SK-N-SH (cell line): ENCODE measurements at regions not wholly inside any gene's neighbourhood (a gene's known extent, or its start where the extent isn't known, plus 50 kb on each side); places are given as distances from the start of the nearest gene placed in this dataset.

ENCODE experiments used
- CTCF ChIA-PET: fragments of 300-600, 350-600 bp; formaldehyde crosslinking; extraction: SDS; loops from one replicate; lab custom pipeline; 2021; lab: Yijun Ruan, JAX
- POLR2A ChIA-PET: fragments of 350-600 bp; sonication (Branson Sonifier 250); formaldehyde crosslinking; extraction: SDS; loops from one replicate; lab custom pipeline; 2020; ENCODE audit warnings: antibody characterized with exemption, inconsistent platforms; lab: Yijun Ruan, JAX
- DNase-seq: peaks from one replicate; pipeline ENCODE4 v3.0.0; 2012
- H2AFZ ChIP-seq: fragments of 200-600 bp; sonication (generic); 2 replicates; pipeline ENCODE4 v1.8.1; 2016; ENCODE audit warnings: antibody characterized with exemption, mild to moderate bottlenecking, low read depth
- H3F3A ChIP-seq: fragments of 200-600 bp; sonication (generic); replicated peaks from 2 replicates; pipeline ENCODE3; 2016; ENCODE audit warnings: antibody characterized with exemption, mild to moderate bottlenecking; ENCODE audit not compliant: insufficient read depth
- H3K27ac ChIP-seq, 2 experiments: fragments of 200-500 bp in 1 of 2; fragments of 200-600 bp in 1 of 2; sonication (Bioruptor generic) in 1 of 2; sonication (generic), shearing (Covaris generic) in 1 of 2; 2 replicates each; pipeline versions ENCODE4 v1.5.1 to v1.6.1; 2014 to 2016; ENCODE audit warnings: low read depth in 2 of 2, inconsistent platforms in 1 of 2, low read length in 1 of 2, mild to moderate bottlenecking in 1 of 2, mixed read lengths in 1 of 2
- H3K27me3 ChIP-seq: fragments of 200-600 bp; sonication (generic), shearing (Covaris generic); 2 replicates; pipeline ENCODE4 v1.6.1; 2016; ENCODE audit warnings: mixed run types; ENCODE audit not compliant: insufficient read depth
- H3K36me3 ChIP-seq, 2 experiments: fragments of 200-500 bp in 1 of 2; fragments of 200-600 bp in 1 of 2; sonication (Bioruptor generic) in 1 of 2; sonication (generic) in 1 of 2; replicated peaks in 1 of 2; 2 replicates each; pipeline versions ENCODE3 to v1.5.1; 2014 to 2016; ENCODE audit warnings: low read length in 1 of 2, mild to moderate bottlenecking in 1 of 2; ENCODE audit not compliant: insufficient read depth in 2 of 2, control insufficient read depth in 1 of 2
- H3K4me1 ChIP-seq, 2 experiments: fragments of 200-500 bp in 1 of 2; fragments of 200-600 bp in 1 of 2; sonication (Bioruptor generic) in 1 of 2; sonication (generic), shearing (Covaris generic) in 1 of 2; 2 replicates each; pipeline versions ENCODE4 v1.5.1 to v1.6.1; 2014 to 2016; ENCODE audit warnings: low read depth in 1 of 2, low read length in 1 of 2, mixed run types in 1 of 2; ENCODE audit not compliant: insufficient read depth in 2 of 2, control insufficient read depth in 1 of 2
- H3K4me2 ChIP-seq: fragments of 200-600 bp; sonication (generic), shearing (Covaris generic); 2 replicates; pipeline ENCODE4 v1.6.1; 2017; ENCODE audit warnings: mixed run types
- H3K4me3 ChIP-seq, 2 experiments: fragments of 200-500 bp in 1 of 2; fragments of 200-600 bp in 1 of 2; sonication (Bioruptor generic) in 1 of 2; sonication (generic), shearing (Covaris generic) in 1 of 2; 2 replicates each; pipeline versions ENCODE4 v1.5.1 to v1.8.1; 2014 to 2016; ENCODE audit warnings: low read depth in 2 of 2, inconsistent platforms in 1 of 2, low read length in 1 of 2, mild to moderate bottlenecking in 1 of 2, mixed read lengths in 1 of 2, moderate library complexity in 1 of 2
- H3K79me2 ChIP-seq: fragments of 200-600 bp; sonication (generic); 2 replicates; pipeline ENCODE4 v1.8.1; 2017; ENCODE audit warnings: mild to moderate bottlenecking; ENCODE audit not compliant: insufficient read depth
- H3K9ac ChIP-seq: fragments of 200-600 bp; sonication (generic); 2 replicates; pipeline ENCODE4 v1.6.1; 2017; ENCODE audit warnings: mixed run types
- H3K9me2 ChIP-seq: fragments of 200-600 bp; sonication (generic); 2 replicates; pipeline ENCODE4 v1.6.1; 2017; ENCODE audit warnings: mixed run types
- H3K9me3 ChIP-seq: fragments of 200-600 bp; sonication (generic); 2 replicates; pipeline ENCODE4 v1.6.1; 2017; ENCODE audit warnings: mixed run types, mild to moderate bottlenecking, moderate library complexity
- H4K20me1 ChIP-seq: fragments of 200-600 bp; sonication (generic); 2 replicates; pipeline ENCODE4 v1.6.1; 2017; ENCODE audit warnings: mild to moderate bottlenecking, mixed run types; ENCODE audit not compliant: insufficient read depth
- CTCF ChIP-seq: fragments of 200-600 bp; sonication (generic); IDR thresholded peaks from 2 replicates; pipeline ENCODE4 v1.6.1; 2017; ENCODE audit warnings: antibody characterized with exemption, mild to moderate bottlenecking, moderate library complexity
- EP300 ChIP-seq, 2 experiments: IDR thresholded peaks; 2 replicates each; pipeline versions ENCODE4 v1.4.0 to v1.6.1; 2012; ENCODE audit warnings: borderline replicate concordance in 1 of 2, low read depth in 1 of 2, low read length in 1 of 2
- EZH2phosphoT487 ChIP-seq: fragments of 200-600 bp; sonication (generic); IDR thresholded peaks from 2 replicates; pipeline ENCODE4 v1.6.1; 2017; ENCODE audit warnings: low read depth, mixed run types, mild to moderate bottlenecking, antibody characterized with exemption, moderate library complexity, borderline replicate concordance
- FOXM1 ChIP-seq: IDR thresholded peaks from 2 replicates; pipeline ENCODE4 v1.4.0; 2012; ENCODE audit warnings: low read depth, mild to moderate bottlenecking
- GABPA ChIP-seq: IDR thresholded peaks from 2 replicates; pipeline ENCODE4 v1.4.0; 2012; ENCODE audit warnings: low read depth, mild to moderate bottlenecking
- MAX ChIP-seq: IDR thresholded peaks from 2 replicates; pipeline ENCODE4 v1.4.0; 2012; ENCODE audit warnings: low read depth
- MEF2A ChIP-seq: IDR thresholded peaks from 2 replicates; pipeline ENCODE4 v1.4.0; 2012; ENCODE audit warnings: low read depth, borderline replicate concordance
- NFIC ChIP-seq: IDR thresholded peaks from 2 replicates; pipeline ENCODE4 v1.4.0; 2012; ENCODE audit warnings: borderline replicate concordance
- RAD21 ChIP-seq: IDR thresholded peaks from 2 replicates; pipeline ENCODE4 v1.6.1; 2012; ENCODE audit warnings: mild to moderate bottlenecking, low read length
- REST ChIP-seq: IDR thresholded peaks from 2 replicates; pipeline ENCODE4 v1.6.1; 2012; ENCODE audit warnings: mild to moderate bottlenecking, low read depth, low read length, moderate library complexity
- RFX5 ChIP-seq: IDR thresholded peaks from 2 replicates; pipeline ENCODE4 v1.6.1; 2012; ENCODE audit warnings: mild to moderate bottlenecking, improper control_type of control experiment, low read length
- SIN3A ChIP-seq: IDR thresholded peaks from 2 replicates; pipeline ENCODE4 v1.6.1; 2012; ENCODE audit warnings: low read depth, mild to moderate bottlenecking, low read length, moderate library complexity, borderline replicate concordance
- SMC3 ChIP-seq: IDR thresholded peaks from 2 replicates; pipeline ENCODE4 v1.6.1; 2012; ENCODE audit warnings: low read depth, low read length, improper control_type of control experiment
- TAF1 ChIP-seq: IDR thresholded peaks from 2 replicates; pipeline ENCODE4 v1.6.1; 2012; ENCODE audit warnings: low read depth, mild to moderate bottlenecking, low read length, moderate library complexity, borderline replicate concordance
- USF1 ChIP-seq: IDR thresholded peaks from 2 replicates; pipeline ENCODE4 v1.4.0; 2012; ENCODE audit warnings: low read depth, borderline replicate concordance
- YY1 ChIP-seq: IDR thresholded peaks from 2 replicates; pipeline ENCODE4 v1.4.0; 2012; ENCODE audit warnings: low read depth, mild to moderate bottlenecking
- ZBTB33 ChIP-seq: IDR thresholded peaks from 2 replicates; pipeline ENCODE4 v1.4.0; 2012; ENCODE audit warnings: low read depth, borderline replicate concordance
- WGBS: methylation state at CpG from one replicate; pipeline ENCODE4 v1.1.6; 2017; ENCODE audit warnings: low lambda C conversion rate; 5-methylcytosine and 5-hydroxymethylcytosine counted together

- Histone ChIP-seq H3K79me2 (no peaks in the 10 kb centered on the region), H4K20me1 (no peaks in the 10 kb centered on the region), H3K27me3 (no peaks in the 10 kb centered on the region)
- 42% methylated on average over 1 of the region's 1 CpG for WGBS
- POLR2A ChIA-PET = no interaction called here
- no peak for TF ChIP-seq YY1
- no peak for TF ChIP-seq FOXM1
- TF ChIP-seq SMC3 = no peak
- TF ChIP-seq RFX5 = no peak
- TF ChIP-seq GABPA = no peak
- TF ChIP-seq NFIC = no peak
- TF ChIP-seq SIN3A = no peak
- no peak for TF ChIP-seq EZH2phosphoT487
- TF ChIP-seq, all 33 proteins: peak for 0
- no peak for DNase-seq
- Histone ChIP-seq H3K9me2 (no peaks in the 10 kb centered on the region), H3K4me3 (no peak overlapping the region), H3F3A (no peaks in the 10 kb centered on the region), H2AFZ (no peak overlapping the region), H3K36me3 (no peaks in the 10 kb centered on the region), H3K4me2 (no peak overlapping the region), H3K27ac (no peak overlapping the region), H3K4me1 (peaks cover 6 to 15% of the 10 kb centered on the region in 2 experiments; a peak in 2 of 4 replicates), H3K9me3 (no peaks in the 10 kb centered on the region), H3K9ac (no peak overlapping the region)
- CTCF ChIA-PET = interaction anchor here (0.9 to 1.3 kb wide), 4 partner anchors 12 to 278 kb away, joined by 3 to 4 read pairs (median 4); no protein-coding TSS in a partner anchor
Observed at GRCh38 chr12:42761086-42761485, 171.5 kb upstream of the PRICKLE1 start.

GRCh38 chr12:42760550-42760949 is 171.0 kb upstream of the PRICKLE1 start:
- POLR2A ChIA-PET = no interaction called here
- DNase-seq = no peak
- TF ChIP-seq YY1 = no peak
- no peak for TF ChIP-seq EP300 (IDR thresholded peaks at IDR 0.05; ENCODE audit: borderline replicate concordance in 1 of 2, low read depth in 1 of 2, low read length in 1 of 2)
- TF ChIP-seq ZBTB33 = no peak
- TF ChIP-seq SIN3A = no peak
- no peak for TF ChIP-seq USF1
- TF ChIP-seq EZH2phosphoT487 = no peak
- no peak for TF ChIP-seq RAD21
- TF ChIP-seq MEF2A = no peak
- no peak for TF ChIP-seq CTCF
- TF ChIP-seq TAF1 = no peak
- TF ChIP-seq REST = no peak
- TF ChIP-seq NFIC = no peak
- no peak for TF ChIP-seq MAX
- no peak for TF ChIP-seq GABPA

More at GRCh38 chr12:42760550-42760949, 171.0 kb upstream of the PRICKLE1 start:
- no peak overlapping the region for H3K9ac ChIP-seq
- no peaks in the 10 kb centered on the region for H3K9me3 ChIP-seq
- no peaks in the 10 kb centered on the region for H3K79me2 ChIP-seq
- no peaks in the 10 kb centered on the region for H3K27me3 ChIP-seq
- no peaks in the 10 kb centered on the region for H3K9me2 ChIP-seq
- no peaks in the 10 kb centered on the region for H3K36me3 ChIP-seq
- no peak overlapping the region for H3K4me3 ChIP-seq
- CTCF ChIA-PET = interaction anchor here (0.9 to 1.5 kb wide), 5 partner anchors 11 to 278 kb away, joined by 3 to 5 read pairs (median 4); no protein-coding TSS in a partner anchor
- no peak overlapping the region for H2AFZ ChIP-seq
- H3K4me1 ChIP-seq = peaks cover 6 to 15% of the 10 kb centered on the region in 2 experiments; a peak in 2 of 4 replicates
- no peak overlapping the region for H3K4me2 ChIP-seq
- H4K20me1 ChIP-seq = no peaks in the 10 kb centered on the region
- no peak overlapping the region for H3K27ac ChIP-seq
- no peaks in the 10 kb centered on the region for H3F3A ChIP-seq
